RPMI7951 (cell line): ENCODE measurements at regions not wholly inside any gene's neighbourhood (a gene's known extent, or its start where the extent isn't known, plus 50 kb on each side); places are given as distances from the start of the nearest gene placed in this dataset.

Experiments used
- DNase-seq: peaks from one replicate; pipeline ENCODE4 v3.0.0-alpha.2; 2012; ENCODE audit warnings: low read depth

GRCh38 chr5:88487066-88487465, 218.4 kb upstream of the TMEM161B start:
- DNase-seq: no peak

- no peak for DNase-seq
Measured at GRCh38 chr5:88486431-88486830, 217.8 kb upstream of the TMEM161B start.

DNA sequence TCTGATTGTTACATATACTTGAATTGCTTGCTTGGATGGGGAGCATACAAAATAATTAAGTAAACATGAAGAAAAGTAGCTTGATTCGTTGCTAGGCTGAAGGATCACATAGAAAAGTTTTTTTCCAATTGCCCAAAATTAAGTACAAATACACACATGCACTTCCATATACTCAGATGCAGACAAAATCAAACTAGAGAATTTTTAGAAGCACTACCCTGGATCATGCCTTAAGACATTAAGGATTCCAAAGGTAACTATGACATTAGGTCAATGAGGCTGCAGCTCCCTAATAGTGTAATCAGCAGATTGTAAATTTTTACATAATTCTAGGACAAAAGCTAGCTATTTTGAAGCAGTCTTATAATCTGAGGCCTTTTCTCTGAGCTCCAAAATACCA, 216.9 kb upstream of the TMEM161B start:
- DNase-seq: no peak

DNA sequence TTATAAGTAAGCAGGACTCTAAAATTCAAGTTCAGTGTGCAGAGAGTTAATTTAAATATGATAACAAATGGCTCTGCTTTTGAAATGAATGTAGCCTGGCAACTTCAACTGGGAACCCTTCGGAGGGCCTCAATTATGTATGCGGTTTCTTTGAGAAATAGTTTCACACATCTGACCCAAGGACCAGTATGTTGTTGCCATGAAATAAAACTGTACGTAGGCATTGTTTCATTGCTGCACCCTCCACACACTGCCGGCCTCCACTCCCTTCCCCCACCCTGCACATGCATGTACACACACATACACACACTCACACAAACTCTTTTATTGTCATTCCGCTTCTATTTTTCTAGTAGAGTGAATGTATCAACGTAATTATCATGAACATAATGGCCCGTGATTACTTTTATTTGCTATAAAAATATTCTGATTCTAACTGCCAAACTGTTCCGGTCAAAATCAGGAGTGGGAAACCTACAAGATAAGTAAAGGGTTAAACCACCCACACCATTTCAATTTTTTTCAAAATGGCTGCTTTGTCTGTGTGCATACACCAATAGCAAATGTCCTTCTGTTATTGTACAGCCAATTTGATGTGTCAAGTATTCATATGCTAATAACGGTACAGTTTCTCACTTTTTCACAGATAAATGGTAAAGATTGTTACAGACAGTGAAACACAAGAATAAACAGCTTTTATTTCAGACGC, 215.5 kb upstream of the TMEM161B start:
- no peak for DNase-seq

DNA sequence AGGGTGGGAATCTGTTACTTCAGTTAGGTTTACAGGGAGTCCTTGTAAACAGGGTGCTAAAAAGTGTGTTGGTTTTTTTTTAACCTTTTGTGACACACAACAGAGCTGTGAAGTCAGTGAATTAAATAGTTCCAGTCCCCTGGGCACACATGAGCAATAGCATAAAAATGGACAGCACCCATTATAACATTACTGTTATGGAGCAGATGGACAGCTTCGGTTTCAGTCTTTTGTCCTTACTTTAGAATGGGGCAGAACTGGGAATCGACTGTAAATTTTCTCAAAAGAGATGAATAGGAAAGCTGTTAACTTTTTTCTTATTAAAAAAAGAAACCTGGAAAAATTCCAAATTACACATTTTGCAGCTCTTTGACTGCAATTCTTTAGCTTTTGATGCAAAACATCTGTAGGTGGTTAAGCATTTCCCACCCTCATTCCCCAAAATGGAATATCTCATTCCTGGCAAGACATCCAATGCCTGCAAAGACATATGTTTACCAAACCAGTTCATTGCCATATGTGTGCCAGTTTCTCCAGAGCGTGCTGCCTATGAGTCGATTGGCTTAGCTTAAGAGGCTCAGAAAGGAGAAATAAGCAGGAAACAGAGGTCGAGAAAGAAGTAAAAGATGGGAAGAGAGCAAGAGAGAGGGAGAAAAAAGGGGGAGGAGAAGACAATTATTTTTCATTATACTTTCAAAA, 212.3 kb upstream of the TMEM161B start:
- peak; percentile 43 for DNase-seq

GRCh38 chr5:88480245-88480644, 211.6 kb upstream of the TMEM161B start:
- peak; percentile 54 for DNase-seq

DNA sequence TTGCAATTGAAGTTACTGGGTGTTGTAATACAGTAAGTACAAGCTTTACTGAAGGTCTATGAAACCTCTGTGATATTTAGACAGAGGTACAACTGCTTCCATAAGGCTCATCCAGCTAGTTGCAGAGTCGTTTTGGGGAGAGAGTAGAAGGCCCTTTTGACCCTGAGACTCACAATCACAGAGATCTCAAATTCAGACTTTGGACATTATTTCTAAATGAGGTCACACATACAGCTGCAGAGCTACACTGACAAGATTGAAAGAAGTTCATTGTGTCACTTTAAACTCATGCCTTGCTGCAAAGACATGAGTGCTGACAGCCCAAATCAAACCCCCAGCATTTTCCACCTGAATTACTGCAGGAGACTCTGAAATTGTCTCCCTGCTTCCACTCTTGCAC, 205.9 kb upstream of the TMEM161B start:
- no peak for DNase-seq

DNA sequence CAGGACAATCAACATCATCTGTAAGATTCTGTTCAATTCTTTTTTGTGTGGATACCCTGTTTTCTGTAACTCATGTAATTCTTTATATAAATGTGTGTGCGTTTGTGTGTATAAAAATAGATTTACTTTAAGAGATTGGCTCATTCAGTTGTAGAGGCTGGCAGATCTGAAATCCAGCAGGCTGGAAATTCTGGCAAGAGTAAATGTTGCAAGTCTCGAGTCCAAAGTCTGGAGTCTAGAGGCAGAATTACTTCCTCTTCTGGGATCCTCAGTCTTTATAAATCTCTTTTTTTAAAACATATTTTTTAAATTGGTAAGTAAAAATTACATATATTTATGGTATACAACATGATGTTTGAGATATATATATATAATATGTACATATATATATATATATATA, 202.1 kb upstream of the TMEM161B start:
- no peak for DNase-seq

- no peak for DNase-seq
Measured at GRCh38 chr5:88459971-88460370, 191.3 kb upstream of the TMEM161B start.

GRCh38 chr5:88452820-88453219, 184.2 kb upstream of the TMEM161B start:
- no peak for DNase-seq

GRCh38 chr5:88450239-88450638, 181.6 kb upstream of the TMEM161B start:
- DNase-seq: no peak

DNA sequence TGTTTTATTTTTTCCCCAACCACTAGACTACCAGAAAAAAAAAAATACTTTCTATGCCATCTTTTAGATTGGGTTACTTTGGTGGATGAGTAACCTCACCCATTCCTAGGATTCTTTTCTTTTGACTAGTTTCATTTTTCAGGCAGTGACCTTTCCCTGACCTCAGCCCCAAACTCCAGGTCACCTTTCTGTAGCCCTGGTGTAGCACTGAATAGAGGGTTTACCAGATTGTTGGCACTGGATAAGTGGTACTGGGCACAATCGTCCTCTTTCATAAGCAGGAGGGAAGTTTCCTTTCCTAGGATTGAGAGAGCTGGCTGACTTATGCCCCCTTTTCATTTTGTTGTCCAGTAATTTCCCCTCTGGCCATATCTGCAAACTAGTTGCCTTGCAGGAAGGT, 169.4 kb upstream of the TMEM161B start:
- DNase-seq: peak; percentile 72

DNA sequence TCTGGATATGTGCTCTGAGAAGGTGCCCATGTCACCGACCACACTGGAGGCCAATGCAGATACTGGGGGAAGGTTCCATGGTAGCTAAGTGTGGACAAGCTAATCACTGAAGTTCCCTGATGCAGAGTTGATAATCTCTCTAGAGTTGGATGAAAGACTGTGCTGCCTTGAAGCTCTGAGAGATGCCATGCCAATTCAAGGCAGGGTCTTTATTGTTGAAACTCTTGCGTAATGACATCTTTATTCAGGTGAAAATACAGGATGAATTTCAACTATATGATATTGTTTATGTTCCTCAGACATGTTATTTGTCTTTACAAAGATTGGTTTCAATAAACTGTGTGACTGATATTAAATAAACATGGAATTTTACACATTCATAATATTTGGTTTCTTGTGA, 167.6 kb upstream of the TMEM161B start:
- no peak for DNase-seq

GRCh38 chr5:88428633-88429032, 160.0 kb upstream of the TMEM161B start:
- DNase-seq: no peak

- no peak for DNase-seq
Measured at GRCh38 chr5:88426441-88426840, 157.8 kb upstream of the TMEM161B start.

DNA sequence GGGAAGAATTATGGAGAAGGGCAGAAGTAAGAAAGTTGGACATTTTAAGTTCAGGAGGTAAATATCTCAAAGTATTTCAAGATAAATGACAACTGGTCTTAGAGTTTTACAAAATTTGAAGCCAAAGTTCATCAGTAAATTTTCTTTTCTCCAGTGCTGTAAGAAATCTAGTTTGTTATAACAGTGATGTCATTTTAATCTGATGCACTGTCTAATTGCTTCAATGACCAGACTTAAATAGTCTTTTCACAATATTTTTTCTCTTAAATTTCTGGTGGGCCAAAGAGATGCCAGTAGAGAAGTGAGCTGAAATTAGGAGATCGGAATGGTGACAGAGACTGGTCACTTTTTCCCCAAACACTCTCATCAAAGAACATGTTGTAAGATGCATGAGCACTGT, 156.5 kb upstream of the TMEM161B start:
- no peak for DNase-seq

GRCh38 chr5:88419931-88420330, 151.3 kb upstream of the TMEM161B start:
- no peak for DNase-seq

DNA sequence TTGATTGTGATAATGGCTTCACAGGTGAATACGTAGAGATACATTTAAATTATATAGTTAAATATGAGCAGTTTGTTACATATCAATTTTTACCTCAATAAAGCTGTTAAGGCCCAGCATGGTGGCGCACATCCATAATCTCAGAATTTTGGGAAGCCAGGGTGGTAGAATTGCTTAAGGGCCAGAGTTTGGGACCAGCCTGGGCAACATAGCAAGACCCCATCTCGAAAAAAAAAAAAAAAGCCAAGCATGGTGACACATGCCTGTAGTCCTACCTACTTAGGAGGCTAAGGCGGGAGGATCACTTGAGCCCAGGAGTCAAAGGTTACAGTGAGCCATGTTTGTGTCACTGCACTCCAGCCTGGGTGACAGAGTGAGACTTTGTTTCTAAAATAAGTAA, 138.7 kb upstream of the TMEM161B start:
- no peak for DNase-seq

GRCh38 chr5:88405783-88406182, 137.1 kb upstream of the TMEM161B start:
- no peak for DNase-seq

DNA sequence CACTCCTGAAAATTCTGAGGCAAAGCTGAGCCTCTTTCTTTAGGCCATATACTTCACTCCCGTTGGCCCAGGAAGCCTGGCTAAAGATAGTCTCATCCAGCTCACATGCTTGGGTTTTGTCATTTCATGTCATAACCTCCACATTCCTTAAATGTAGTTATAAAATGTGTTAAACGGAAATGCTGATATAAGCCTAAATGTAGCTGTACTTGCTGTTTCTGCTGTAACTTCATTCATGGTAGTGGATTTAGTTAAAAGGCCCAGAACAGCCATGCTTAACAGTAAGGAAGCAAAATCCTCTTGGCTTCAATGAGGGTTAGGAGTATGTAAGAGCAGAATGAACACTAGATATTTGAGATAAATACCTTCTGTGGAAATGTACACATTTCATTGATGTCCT, 135.8 kb upstream of the TMEM161B start:
- DNase-seq: no peak

- DNase-seq: no peak
Measured at GRCh38 chr5:88401686-88402085, 133.0 kb upstream of the TMEM161B start.

- no peak for DNase-seq
Measured at GRCh38 chr5:88401228-88401627, 132.6 kb upstream of the TMEM161B start.

- DNase-seq: no peak
Measured at GRCh38 chr5:88399561-88399960, 130.9 kb upstream of the TMEM161B start.

GRCh38 chr5:88398316-88398715, 129.7 kb upstream of the TMEM161B start:
- no peak for DNase-seq
